ENCODE measurements at regions not wholly inside any gene's neighbourhood (a gene's known extent, or its start where the extent isn't known, plus 50 kb on each side); places are given as distances from the start of the nearest gene placed in this dataset.

GRCh38 chr6:163886428-163886827 lies 471.9 kb downstream of the QKI start:
- TF ChIP-seq FOXM1 (IDR thresholded peaks at IDR 0.05; ENCODE audit: borderline replicate concordance, low read depth) (no peak), REST (IDR thresholded peaks at IDR 0.05; ENCODE audit: low read depth) (no peak), RAD21 (IDR thresholded peaks at IDR 0.05; ENCODE audit: low read depth) (no peak), YY1 (IDR thresholded peaks at IDR 0.05; ENCODE audit: low read depth) (no peak), TAF1 (IDR thresholded peaks at IDR 0.05; ENCODE audit: low read depth) (no peak)
